D341Med (cell line): ENCODE measurements at regions not wholly inside any gene's neighbourhood (a gene's known extent, or its start where the extent isn't known, plus 50 kb on each side); places are given as distances from the start of the nearest gene placed in this dataset.
"Not testable (repeated sequence)": the region's sequence is repeated elsewhere in the genome, so short reads cannot be mapped to it uniquely, and the experiment has no call there.

Source experiments
- DNase-seq: peaks from one replicate; pipeline ENCODE4 v3.0.0; 2012; ENCODE audit warnings: low spot score

DNA sequence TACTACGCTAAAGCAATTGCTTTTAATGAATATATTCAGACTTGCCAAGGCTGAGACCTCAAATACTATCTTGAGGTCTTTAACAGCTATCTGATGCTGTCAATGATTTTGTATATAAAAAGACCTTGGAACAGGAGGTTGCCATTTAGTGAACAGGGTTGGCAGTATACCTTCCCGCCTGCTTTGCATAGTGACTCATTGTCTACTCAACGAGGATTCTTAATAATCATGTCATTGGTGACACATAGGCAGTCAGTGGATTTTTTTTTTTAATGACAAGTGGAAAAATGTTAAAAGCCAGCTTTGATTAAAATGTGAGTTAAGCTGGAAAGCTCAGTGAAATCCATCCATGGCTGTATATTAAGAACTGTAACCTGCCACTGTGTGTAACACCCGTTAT, 164.0 kb downstream of the ASMT start:
- DNase-seq, result no peak

DNA sequence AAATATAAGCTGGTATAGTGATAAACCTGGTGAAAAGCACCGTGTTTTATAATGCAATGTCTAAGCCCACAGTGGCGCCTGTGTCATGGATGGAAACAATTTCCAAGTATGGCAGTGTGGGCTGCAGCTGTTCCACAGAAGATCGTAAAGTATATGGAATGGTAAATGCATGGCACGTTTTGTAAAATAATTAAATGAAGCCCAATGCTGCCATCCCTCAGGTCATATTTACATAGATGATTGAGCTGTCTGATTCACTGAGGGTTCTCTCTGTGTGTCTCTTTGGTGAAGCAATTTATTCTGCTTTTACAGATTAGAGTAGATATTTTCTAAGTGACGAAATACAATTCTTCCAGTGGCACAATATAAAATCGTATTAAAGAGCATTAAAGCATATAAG, 164.8 kb downstream of the ASMT start:
- DNase-seq, result no peak

DNA sequence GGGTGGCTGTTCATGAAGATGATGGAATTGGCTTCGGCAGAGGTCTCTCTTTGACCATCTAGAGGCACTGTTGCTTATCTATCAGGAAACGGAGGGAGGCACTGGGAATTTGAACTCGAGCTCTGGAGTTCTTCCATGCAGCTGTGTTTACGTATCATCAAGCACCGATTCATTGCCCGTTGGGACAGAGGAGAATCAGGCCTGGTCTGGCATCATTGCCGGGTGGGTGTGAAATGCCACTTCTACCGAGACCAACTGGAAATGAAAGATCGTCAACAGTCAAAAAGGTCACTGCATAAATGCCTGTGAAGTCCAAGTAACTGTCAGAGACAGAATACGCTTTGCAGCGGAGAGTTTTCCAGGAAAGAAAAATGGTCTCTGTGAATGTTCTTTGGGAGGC, 166.9 kb downstream of the ASMT start:
- no peak for DNase-seq

DNA sequence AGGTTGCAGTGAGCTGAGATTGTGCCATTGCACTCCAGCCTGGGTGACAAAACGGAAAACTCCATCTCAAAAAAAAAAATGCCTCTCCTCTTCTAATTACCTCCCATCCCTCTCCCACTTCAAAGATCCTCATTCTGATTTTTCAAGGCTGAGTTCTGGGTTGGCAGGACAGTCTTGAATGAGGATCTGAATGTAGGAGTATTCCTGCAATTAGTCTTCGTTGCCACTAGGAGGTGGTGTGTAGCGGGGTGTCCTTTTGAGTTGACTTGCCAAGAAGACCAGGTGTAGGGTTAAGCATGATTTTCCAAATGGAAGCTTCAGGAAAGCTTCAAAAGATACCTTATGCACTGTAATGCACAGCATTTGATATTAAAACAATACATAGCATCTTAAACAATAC, 169.9 kb downstream of the ASMT start:
- DNase-seq, result no peak

DNA sequence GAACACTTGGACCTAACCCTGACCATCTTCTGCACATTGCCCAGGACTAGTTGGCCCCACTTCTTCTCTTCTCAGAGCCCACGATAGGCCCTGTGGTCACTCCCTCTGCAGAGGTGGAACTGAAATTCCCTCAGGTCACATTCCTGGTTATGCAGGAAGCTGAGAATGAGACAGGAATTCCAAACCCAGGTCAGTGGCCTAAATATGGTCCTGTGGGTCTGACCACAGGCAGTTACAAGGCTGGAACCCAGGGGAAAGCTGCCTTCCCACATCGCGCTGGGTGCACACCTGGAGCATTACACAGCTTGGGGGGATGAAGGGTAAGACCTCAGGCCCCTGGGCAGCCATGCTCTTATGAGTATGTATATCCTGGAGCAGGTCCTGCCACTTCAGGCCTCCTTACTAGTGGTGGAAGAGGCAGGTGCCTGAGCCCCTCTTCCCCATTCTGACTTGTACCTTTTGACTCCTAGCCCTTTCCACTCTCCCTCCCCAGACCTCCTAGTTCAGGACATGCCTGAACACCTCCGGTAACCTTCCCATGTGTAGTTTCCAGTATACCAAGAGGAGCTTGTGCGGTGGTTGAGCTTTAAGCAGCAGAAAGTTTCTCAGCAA, 173.5 kb downstream of the ASMT start:
- DNase-seq, result no peak

DNA sequence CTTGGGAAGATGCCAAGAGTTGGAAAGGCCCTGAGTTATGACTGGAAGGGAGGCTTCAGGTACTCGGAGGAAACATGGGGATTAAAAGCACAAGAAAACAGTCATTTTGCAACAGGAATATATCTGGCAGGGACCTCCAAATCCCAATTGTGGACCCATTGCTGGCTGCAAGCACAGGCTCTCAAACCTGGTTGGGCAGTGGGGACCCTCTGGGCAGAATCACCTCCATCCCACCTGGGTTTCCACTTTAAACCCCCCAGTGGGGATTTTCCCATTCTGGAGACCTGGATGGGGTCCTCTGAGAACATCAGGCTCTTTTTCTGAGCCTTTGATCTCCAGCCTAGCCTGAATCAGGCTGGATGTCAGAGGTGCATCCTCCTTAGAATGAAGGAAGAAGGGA, 177.8 kb downstream of the ASMT start:
- DNase-seq, result no peak

DNA sequence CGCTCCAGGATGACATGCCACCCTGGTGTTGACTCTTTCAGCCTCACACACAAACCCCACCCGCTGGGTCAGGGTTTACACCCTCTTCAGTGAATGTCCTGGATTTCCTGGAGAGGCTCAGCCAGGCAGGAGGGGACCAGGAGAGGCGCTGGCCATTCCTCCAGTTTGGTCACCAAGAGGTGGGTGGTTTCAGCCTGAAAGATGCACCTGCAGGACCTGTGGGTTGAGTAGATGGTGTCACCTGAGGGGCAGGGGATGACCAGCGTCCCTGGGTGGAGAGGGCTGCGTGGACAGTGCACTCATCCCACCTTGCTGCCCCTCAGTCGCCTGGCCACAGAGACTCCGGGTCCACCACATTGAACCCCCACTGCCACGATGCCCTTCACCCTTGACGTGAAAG, 179.7 kb downstream of the ASMT start:
- DNase-seq, result no peak

DNA sequence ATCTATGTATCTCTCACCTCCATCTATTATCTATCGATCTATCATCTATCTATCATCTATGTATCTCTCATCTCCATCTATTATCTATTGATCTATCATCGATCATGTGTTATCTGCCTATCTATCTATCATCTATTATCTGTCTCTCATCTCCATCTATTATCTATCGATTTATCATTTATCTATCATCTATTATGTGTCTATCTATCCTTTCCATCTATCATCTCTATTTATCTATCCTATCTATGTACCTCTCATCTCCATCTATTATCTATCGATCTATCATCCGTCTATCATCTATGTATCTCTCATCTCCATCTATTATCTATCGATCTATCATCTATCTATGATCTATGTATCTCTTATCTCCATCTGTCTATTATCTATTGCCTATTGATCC, 188.1 kb downstream of the ASMT start:
- no peak for DNase-seq

DNA sequence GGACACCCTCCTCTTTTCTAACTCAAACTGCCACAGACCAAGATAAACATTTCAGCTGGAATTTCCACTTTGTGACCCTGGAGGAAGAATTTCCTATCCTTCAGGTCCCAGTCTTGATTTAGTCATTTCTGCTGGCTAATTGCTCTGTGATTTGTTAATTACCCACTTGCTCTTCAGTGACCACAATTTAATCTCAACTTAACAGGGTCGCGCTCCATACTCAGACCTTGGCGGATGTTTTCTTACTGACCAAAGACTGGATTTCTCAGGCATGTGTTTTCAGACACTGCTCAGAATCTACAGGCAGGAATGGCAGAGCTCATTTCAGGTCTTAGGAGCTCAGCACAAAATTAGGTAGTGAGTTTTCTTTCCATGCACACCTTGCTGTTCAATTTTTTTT, 188.9 kb downstream of the ASMT start:
- no peak for DNase-seq

DNA sequence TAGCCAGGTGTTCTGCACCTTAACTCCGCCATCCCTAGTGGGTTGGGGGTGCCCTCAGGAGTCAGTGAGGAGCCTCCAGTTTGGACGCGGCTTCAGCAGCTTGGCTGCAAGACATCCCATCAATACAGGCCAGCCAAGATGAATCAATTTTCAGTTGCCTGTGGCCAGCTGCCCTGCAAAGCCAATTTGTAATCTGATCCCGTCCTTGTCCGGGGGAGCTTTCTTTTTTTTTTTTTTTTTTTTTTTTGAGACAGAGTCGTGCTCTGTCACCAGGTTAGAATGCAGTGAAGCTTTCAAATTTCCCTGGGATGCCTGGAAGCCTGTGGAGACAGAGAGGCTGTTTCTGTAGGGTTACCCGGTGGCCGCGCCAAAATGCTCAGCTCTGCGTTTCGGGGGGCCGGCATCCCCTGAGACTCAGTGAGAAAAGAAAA, 192.5 kb downstream of the ASMT start:
- no peak for DNase-seq

DNA sequence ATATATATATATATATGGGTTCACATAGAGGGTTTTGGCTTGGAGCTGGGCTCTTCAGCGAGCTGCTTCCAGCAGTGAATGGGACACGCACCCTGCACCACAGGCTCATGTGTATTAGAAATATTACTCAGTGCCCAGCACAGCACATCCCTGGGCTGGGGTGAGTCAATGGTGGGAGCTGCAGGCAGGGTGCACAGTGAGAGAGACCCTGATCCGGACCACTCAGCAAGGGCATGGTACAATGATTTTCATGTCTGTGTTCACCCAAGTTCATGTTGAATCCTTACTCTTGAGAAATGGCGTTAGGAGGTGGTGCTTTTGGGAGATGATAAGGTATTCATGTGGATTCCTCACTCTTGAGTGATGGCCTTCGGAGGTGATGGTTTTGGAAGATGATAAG, 194.7 kb downstream of the ASMT start:
- DNase-seq, result no peak

DNA sequence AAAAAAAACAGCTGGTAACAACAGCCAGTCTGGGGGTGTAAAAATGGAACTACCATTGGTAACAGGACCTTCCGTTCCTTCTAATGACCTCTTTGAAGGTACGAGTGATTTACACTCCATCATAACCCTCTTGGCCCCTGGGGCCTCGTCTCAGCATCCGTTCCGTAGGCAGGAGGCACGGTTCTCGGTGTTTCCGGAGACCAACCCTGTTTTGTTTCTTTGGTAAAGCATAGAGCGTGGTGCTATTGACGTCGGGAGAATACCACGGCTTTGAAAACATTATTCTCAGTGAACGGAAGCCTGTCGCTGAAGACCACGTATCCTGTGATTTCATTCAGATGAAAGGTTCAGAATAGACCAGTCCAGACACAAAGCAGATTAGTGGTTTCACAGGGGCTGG, 198.9 kb downstream of the ASMT start:
- DNase-seq, result no peak

DNA sequence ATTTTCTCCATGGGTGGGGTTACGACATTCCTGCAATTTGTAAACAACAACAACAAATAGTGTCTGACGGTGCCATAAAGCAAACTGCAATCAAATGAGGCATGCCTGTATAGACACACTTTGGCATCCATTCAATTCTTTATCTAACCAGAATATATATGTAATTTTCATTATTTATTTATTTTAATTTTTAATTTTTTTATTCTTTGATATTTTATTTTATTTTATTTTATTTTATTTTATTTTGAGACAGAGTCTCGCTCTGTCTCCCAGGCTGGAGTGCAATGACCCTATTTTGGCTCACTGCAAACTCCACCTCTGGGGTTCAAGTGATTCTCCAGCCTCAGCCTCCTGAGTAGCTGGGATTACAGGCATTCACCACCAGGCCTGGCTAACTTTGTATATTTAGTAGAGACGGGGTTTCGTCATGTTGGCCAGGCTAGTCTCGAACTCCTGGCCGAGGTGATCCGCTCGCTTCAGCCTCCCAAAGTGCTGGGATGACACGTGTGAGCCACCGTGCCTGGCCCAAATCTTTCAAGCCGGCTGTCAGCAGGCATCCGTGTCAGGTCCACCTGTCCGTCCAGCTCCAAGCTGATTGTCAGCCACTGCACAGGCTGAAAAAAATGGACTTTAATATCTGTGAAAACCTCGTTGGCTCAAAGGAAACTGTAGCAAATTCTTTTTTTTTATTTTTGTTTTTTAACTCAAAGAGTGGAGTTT, 200.8 kb downstream of the ASMT start:
- DNase-seq, result no peak

DNA sequence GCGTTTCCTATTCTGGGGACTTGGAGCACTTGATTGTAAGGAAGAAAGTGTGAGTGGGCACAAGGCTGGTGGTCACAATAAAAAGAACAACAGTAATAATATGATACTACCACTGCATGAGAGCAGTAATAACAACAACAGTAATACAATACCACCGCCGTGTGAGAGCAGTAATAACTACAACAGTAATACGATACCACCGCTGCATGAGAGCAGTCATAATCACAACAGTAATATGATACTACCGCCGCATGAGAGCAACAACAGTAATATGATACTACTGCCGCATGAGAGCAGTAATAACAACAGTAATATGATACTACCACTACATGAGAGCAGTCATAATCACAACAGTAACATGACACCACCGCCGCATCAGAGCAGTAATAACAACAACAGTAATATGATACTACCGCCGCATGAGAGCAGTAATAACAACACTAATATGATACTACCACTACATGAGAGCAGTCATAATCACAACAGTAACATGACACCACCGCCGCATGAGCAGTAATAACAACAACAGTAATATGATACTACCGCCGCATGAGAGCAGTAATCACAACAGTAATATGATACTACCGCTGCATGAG, 201.6 kb downstream of the ASMT start:
- DNase-seq, result not testable (repeated sequence)

DNA sequence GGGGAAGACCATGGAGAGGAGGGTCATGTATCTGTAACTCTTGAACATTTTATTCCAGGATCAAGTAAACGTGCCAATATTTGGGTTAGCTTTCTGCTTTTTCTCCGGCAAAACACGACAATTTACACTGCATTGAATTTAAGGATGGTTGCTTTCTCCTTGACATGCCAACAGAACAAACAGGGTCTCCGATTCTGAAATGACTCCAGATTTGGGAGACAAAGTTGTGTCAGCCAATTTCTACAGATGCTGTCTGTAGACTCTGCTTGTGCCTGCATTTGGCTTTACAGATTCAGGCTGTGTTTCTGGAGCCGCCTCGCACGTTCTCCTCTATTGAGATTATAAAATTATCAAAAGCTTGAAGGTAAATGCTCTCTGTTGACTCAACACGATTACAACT, 207.0 kb downstream of the ASMT start:
- no peak for DNase-seq

DNA sequence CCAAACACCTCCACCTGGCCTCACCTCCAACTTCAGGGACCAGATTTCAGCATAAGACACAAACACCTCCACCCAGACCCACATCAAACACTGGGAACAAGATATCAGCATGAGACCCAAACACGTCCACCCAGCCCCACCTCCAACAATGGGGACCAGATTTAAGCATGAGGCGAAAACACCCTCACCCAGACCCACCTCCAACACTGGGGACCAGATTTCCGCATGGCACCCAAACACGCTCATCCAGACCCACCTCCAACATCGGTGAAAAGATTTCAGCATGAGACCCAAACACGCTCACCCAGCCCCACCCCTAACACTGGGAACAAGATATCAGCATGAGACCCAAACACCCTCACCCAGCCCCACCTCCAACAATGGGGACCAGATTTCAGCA, 210.0 kb downstream of the ASMT start:
- no peak for DNase-seq

DNA sequence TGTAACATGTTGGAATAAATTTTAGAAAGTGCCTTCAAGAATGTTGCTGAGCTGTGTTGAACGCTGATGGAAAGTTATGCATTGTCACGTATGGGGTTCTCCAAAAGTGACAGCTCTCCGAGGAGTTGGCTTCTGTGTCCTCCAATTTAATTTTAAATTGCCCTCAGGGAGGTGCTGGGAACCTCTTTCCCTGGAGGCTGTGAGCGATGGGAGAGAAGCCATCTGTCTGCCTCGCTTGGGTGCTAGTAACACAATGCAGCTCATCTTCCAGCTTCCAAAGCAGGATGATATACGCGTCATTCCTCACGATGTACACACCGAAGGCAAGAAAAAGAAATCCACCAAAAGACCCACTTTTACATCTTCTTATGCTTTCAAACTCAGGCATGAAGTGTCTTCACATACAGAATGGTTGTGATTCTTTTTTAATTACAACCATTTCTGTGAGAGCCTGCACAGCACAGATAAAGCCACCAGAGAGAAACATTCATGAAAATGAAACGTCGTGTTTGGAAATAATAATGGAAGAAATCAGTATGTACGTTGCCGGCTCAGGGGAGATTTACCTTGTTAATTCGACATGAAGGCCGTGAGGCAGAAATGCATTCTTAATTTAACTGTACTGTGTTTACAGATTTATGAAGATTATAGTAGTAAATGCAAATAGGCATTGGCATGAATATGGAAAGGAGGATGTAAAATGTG, 218.9 kb downstream of the ASMT start:
- DNase-seq, result peak; percentile 60

DNA sequence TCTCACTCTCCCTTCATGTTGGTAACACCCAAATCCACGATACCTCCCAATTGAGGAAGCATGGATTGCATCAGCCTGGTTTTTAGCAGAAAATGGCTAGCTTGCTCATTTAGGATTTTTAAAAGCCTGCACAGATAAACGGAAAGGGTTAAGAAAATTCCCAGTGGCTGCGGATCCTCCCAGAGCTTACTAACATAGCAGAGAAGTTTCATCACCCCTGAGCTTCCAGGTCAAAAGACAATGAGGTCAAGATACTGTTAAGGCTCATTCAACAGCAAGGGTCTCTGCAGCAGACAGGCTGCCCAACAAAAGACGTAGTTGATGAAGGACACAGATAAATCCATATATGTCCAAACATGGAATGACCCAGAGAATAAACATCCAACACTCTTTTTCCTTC, 220.2 kb downstream of the ASMT start:
- DNase-seq, result no peak

DNA sequence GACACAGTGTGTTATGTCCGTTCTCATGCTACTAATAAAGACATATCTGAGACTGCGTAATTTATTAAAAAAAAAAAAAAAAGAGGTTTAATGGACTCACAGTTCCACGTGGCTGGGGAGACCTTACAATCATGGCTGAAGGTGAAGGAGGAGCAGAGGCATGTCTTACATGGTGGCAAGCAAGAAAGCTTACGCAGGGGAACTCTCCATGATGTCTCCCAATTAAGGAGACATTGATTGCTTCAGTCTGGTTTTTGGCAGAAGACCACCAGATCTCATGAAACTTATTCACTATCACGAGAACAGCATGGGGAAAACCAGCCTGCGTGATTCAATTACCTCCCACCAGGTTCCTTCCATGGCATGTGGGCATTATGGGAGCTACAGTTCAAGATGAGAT, 221.8 kb downstream of the ASMT start:
- no peak for DNase-seq

DNA sequence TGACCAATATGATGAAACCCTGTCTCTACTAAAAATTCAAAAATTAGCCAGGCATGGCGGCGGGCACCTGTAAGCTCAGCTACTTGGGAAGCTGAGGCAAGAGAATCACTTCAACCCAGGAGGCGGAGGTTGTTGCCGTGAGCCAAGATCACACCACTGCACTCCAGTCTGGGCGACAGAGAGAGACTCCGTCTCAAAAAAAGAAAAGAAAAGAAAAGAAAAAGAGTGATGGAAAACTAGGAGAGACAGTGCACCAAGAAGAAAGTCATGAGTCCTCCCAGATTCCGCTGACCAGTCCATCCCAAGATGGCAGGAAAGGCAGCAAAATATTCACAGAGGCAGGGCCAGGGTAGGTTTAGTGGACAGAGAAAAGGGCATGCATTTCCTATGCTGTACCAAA, 226.9 kb downstream of the ASMT start:
- DNase-seq, result no peak

DNA sequence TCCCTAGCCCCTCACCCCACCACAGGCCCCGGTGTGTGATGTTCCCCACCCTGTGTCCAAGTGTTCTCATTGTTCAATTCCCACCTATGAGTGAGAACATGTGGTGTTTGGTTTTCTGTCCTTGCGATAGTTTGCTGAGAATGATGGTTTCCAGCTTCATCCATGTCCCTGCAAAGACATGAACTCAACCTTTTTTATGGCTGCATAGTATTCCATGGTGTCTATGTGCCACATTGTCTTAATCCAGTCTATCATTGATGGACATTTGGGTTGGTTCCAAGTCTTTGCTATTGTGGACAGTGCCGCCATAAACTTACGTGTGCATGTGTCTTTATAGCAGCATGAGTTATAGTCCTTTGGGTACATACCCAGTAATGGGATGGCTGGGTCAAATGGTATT, 232.1 kb downstream of the ASMT start:
- DNase-seq, result not testable (repeated sequence)

DNA sequence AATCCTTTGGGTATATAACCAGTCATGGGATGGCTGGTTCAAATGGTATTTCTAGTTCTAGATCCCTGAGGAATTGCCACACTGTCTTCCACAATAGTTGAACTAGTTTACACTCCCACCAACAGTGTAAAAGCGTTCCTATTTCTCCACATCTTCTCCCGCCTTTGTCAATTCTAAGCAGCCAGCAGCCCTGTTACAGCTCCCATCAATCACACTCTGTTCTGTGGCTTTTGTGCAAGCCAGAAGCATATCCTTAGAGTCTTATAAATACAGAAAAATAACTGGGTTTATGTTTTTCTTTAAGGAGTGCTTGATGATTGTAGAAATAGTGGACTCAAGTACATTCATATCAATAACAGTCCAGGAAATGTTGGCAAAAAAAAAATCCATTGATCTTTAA, 232.9 kb downstream of the ASMT start:
- DNase-seq, result not testable (repeated sequence)

DNA sequence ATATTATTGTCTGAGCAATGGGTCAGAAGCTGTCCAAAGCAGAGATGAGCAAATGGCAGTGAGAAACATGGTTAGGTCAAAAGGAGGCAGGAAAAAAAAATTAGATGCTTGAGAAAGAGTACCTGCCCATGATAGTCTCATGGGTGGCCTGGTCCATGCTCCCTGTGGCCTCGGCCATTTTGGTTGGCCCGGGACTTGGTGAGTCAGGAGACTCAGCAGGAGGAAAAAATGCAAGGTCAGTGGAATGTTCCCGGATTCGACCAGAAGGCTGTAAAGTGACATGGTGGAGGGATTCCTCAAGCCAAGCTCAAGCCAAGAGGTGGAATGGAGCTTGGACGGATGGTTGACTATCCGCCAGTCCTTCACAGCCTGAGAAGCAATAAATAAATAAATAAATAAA, 236.7 kb downstream of the ASMT start:
- no peak for DNase-seq
